H1 (cell line): ENCODE measurements at regions not wholly inside any gene's neighbourhood (a gene's known extent, or its start where the extent isn't known, plus 50 kb on each side); places are given as distances from the start of the nearest gene placed in this dataset.
A peak's percentile ranks its signal among the peaks of the same experiment; 100 is the strongest.

Experiments used
- CTCF ChIA-PET: fragments of 300-600 bp; sonication (Branson Sonifier 250); formaldehyde crosslinking; loops from one replicate; lab custom pipeline; 2021; ENCODE audit not compliant: partially characterized antibody; lab: Charles Lee
- POLR2A ChIA-PET: fragments of 300-600 bp; sonication (Branson Sonifier 250); formaldehyde crosslinking; loops from one replicate; lab custom pipeline; 2021; ENCODE audit warnings: inconsistent platforms; ENCODE audit not compliant: partially characterized antibody; lab: Charles Lee
- DNase-seq, 2 experiments: peaks; one replicate each; pipeline versions ENCODE4 v3.0.0 to v3.0.0-alpha.2; 2010 to 2022; ENCODE audit warnings: low spot score in 2 of 2, low read depth in 1 of 2, mixed read lengths in 1 of 2
- FAIRE-seq: peaks from 2 replicates; lab custom pipeline; 2011; peaks lifted over from hg19 to GRCh38; lab: Jason Lieb, UNC
- H2AFZ ChIP-seq: 2 replicates; pipeline ENCODE4 v1.8.1; 2012; ENCODE audit warnings: low read length, inconsistent platforms
- H2AK5ac ChIP-seq: 2 replicates; pipeline ENCODE4 v1.6.1; 2013; ENCODE audit warnings: low read depth, low read length
- H2BK120ac ChIP-seq: replicated peaks from 2 replicates; pipeline ENCODE3; 2013; ENCODE audit warnings: low read depth, low read length, inconsistent platforms
- H2BK12ac ChIP-seq: 2 replicates; pipeline ENCODE4 v1.6.1; 2013; ENCODE audit warnings: low read depth, low read length
- H2BK15ac ChIP-seq: 2 replicates; pipeline ENCODE4 v1.6.1; 2013; ENCODE audit warnings: low read length
- H2BK20ac ChIP-seq: 2 replicates; pipeline ENCODE4 v1.6.1; 2013; ENCODE audit warnings: low read length
- H2BK5ac ChIP-seq: 2 replicates; pipeline ENCODE4 v1.6.1; 2013; ENCODE audit warnings: low read depth, low read length
- H3K14ac ChIP-seq: 2 replicates; pipeline ENCODE4 v1.6.1; 2013; ENCODE audit warnings: inconsistent platforms; ENCODE audit not compliant: insufficient read length
- H3K18ac ChIP-seq: 2 replicates; pipeline ENCODE4 v1.6.1; 2013; ENCODE audit warnings: low read length; ENCODE audit errors: extremely low read depth
- H3K23ac ChIP-seq: 2 replicates; pipeline ENCODE4 v1.6.1; 2013; ENCODE audit warnings: inconsistent platforms; ENCODE audit not compliant: insufficient read length
- H3K23me2 ChIP-seq: 2 replicates; pipeline ENCODE4 v1.6.1; 2013; ENCODE audit warnings: low read depth, low read length
- H3K27ac ChIP-seq: 2 replicates; pipeline ENCODE4 v1.6.1; 2011; ENCODE audit warnings: low read depth, low read length, inconsistent platforms
- H3K27me3 ChIP-seq, 4 experiments: replicated peaks in 1 of 4; 1 replicate in 1 of 4; 2 replicates in 3 of 4; pipeline versions ENCODE4 v1.6.1 to v1.8.1; 2011 to 2013; ENCODE audit warnings: low read length in 3 of 4, mild to moderate bottlenecking in 3 of 4, inconsistent platforms in 2 of 4, mixed read lengths in 2 of 4, moderate library complexity in 1 of 4; ENCODE audit not compliant: control insufficient read depth in 3 of 4, insufficient read depth in 3 of 4; ENCODE audit errors: extremely low read depth in 1 of 4
- H3K36me3 ChIP-seq, 4 experiments: 2 replicates each; pipeline versions ENCODE4 v1.6.1 to v1.8.1; 2011 to 2013; ENCODE audit warnings: mild to moderate bottlenecking in 4 of 4, low read length in 3 of 4, moderate library complexity in 2 of 4, control low read depth in 1 of 4, inconsistent platforms in 1 of 4; ENCODE audit not compliant: insufficient read depth in 4 of 4, control insufficient read depth in 2 of 4
- H3K4ac ChIP-seq: replicated peaks from 2 replicates; pipeline ENCODE3; 2013; ENCODE audit warnings: low read length, low read depth, mixed read lengths, inconsistent platforms; ENCODE audit not compliant: insufficient read length
- H3K4me1 ChIP-seq, 4 experiments: replicated peaks in 1 of 4; 1 replicate in 1 of 4; 2 replicates in 3 of 4; pipeline versions ENCODE4 v1.6.1 to v1.8.1; 2011 to 2013; ENCODE audit warnings: low read length in 3 of 4, inconsistent platforms in 2 of 4, mixed read lengths in 1 of 4; ENCODE audit not compliant: insufficient read depth in 4 of 4, control insufficient read depth in 3 of 4
- H3K4me2 ChIP-seq, 2 experiments: 2 replicates each; pipeline versions ENCODE4 v1.6.1 to v1.8.1; 2011 to 2013; ENCODE audit warnings: low read depth in 2 of 2, low read length in 2 of 2, control low read depth in 1 of 2, inconsistent platforms in 1 of 2, mild to moderate bottlenecking in 1 of 2; ENCODE audit not compliant: insufficient read depth in 1 of 2
- H3K4me3 ChIP-seq, 4 experiments: fragments of 200-600, 300-600 bp in 1 of 4; sonication (generic), shearing (Covaris generic), sonication (Bioruptor Twin) in 1 of 4; 2 replicates each; pipeline versions ENCODE4 v1.5.1 to v1.8.1; 2011 to 2016; ENCODE audit warnings: low read length in 4 of 4, low read depth in 3 of 4, control low read depth in 2 of 4, inconsistent platforms in 2 of 4, mild to moderate bottlenecking in 2 of 4, mixed read lengths in 1 of 4, moderate library complexity in 1 of 4; ENCODE audit not compliant: insufficient read depth in 2 of 4; ENCODE audit errors: extremely low read depth in 1 of 4
- H3K56ac ChIP-seq: replicated peaks from 2 replicates; pipeline ENCODE3; 2013; ENCODE audit warnings: low read depth, mild to moderate bottlenecking, mixed read lengths, low read length, inconsistent platforms; ENCODE audit not compliant: insufficient read length
- H3K79me1 ChIP-seq: 2 replicates; pipeline ENCODE4 v1.6.1; 2013; ENCODE audit warnings: low read depth, low read length, control low read depth
- H3K79me2 ChIP-seq, 2 experiments: 2 replicates each; pipeline versions ENCODE4 v1.6.1 to v1.8.1; 2012 to 2013; ENCODE audit warnings: low read length in 2 of 2, mild to moderate bottlenecking in 2 of 2, inconsistent platforms in 1 of 2; ENCODE audit not compliant: insufficient read depth in 2 of 2, control insufficient read depth in 1 of 2
- H3K9ac ChIP-seq, 4 experiments: replicated peaks in 1 of 4; 1 replicate in 1 of 4; 2 replicates in 3 of 4; pipeline versions ENCODE4 v1.6.1 to v1.8.1; 2011 to 2013; ENCODE audit warnings: low read depth in 3 of 4, low read length in 3 of 4, control low read depth in 2 of 4, mild to moderate bottlenecking in 2 of 4, moderate library complexity in 2 of 4, inconsistent platforms in 1 of 4; ENCODE audit errors: extremely low read depth in 1 of 4
- H3K9me3 ChIP-seq, 2 experiments: 2 replicates each; pipeline versions ENCODE4 v1.6.1 to v1.8.1; 2012 to 2013; ENCODE audit warnings: mild to moderate bottlenecking in 2 of 2, moderate library complexity in 2 of 2, control low read depth in 1 of 2, inconsistent platforms in 1 of 2, low read depth in 1 of 2, low read length in 1 of 2, mixed read lengths in 1 of 2; ENCODE audit not compliant: insufficient read depth in 2 of 2
- H4K20me1 ChIP-seq, 2 experiments: replicated peaks in 1 of 2; 2 replicates each; pipeline versions ENCODE3 to v1.8.1; 2011 to 2013; ENCODE audit warnings: inconsistent platforms in 2 of 2, low read length in 2 of 2, mild to moderate bottlenecking in 1 of 2; ENCODE audit not compliant: insufficient read depth in 2 of 2, control insufficient read depth in 1 of 2
- H4K5ac ChIP-seq: 2 replicates; pipeline ENCODE4 v1.6.1; 2013; ENCODE audit warnings: low read length, low read depth, mixed read lengths, inconsistent platforms; ENCODE audit not compliant: insufficient read length
- H4K8ac ChIP-seq: 2 replicates; pipeline ENCODE4 v1.8.0; 2013; ENCODE audit warnings: mild to moderate bottlenecking, moderate library complexity, low read length, inconsistent platforms; ENCODE audit not compliant: insufficient read depth; ENCODE audit errors: extremely low read depth
- H4K91ac ChIP-seq: replicated peaks from 2 replicates; pipeline ENCODE3; 2013; ENCODE audit warnings: low read length, mixed read lengths, inconsistent platforms; ENCODE audit not compliant: insufficient read length
- E2F6 ChIP-seq: IDR thresholded peaks from 2 replicates; pipeline ENCODE4 v1.6.1; 2012; ENCODE audit warnings: inconsistent platforms
- WGBS, 2 experiments: shearing (Covaris generic) in 1 of 2; methylation state at CpG; one replicate each; pipeline versions ENCODE4 v1.1.6 to v1.1.7; 2013 to 2015; ENCODE audit warnings: low lambda C conversion rate in 2 of 2, mixed read lengths in 2 of 2, inconsistent platforms in 1 of 2, low coverage in 1 of 2, missing lambda C conversion rate in 1 of 2; ENCODE audit not compliant: insufficient replicate concordance in 2 of 2, insufficient coverage in 1 of 2, insufficient read length in 1 of 2; ENCODE audit errors: extremely low coverage in 1 of 2, missing lambda C conversion rate in 1 of 2; 5-methylcytosine and 5-hydroxymethylcytosine counted together

DNA sequence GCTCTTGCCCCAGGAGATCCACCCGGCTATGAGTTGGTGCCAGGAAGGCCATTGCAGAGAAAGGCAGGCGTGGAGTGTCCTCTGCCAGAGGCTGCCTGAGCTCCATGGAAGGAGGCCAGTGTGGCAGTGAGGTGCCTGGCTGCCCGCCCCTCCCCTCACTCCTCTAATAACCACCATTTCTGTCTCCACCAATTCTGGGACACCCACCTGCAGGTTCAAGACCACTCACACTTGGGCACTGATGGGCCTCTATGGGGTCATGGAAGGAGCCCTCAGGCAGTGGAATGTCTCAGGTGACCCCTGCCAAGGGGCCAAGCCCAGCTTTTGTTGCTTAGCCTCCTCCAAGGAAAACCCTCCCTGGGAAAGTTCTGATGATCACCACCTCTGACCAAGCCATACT lies 731.6 kb downstream of the MATN1 start:
- Histone ChIP-seq H2BK20ac (peak overlapping the region; percentile 13; the same call in 1 of the 2 replicates), H2BK12ac (no peak overlapping the region; the same call in 1 of the 2 replicates), H2AK5ac (no peak overlapping the region), H3K4me3 (no peak overlapping the region), H3K79me1 (no peaks in the 10 kb centered on the region), H3K27ac (no peak overlapping the region), H3K36me3 (no peaks in the 10 kb centered on the region), H3K14ac (no peak overlapping the region), H4K8ac (no peak overlapping the region), H2BK120ac (no peak overlapping the region), H3K23me2 (no peaks in the 10 kb centered on the region), H4K91ac (no peak overlapping the region), H3K4me1 (no peaks in the 10 kb centered on the region), H2BK15ac (no peak overlapping the region), H2AFZ (no peak overlapping the region), H3K9me3 (0 out of 4 replicates have a peak, but pooled peaks cover 0 to 3% of the 10 kb centered on the region in 2 experiments), H3K18ac (no peak overlapping the region), H3K56ac (no peak overlapping the region), H3K4me2 (no peak overlapping the region), H3K79me2 (no peaks in the 10 kb centered on the region), H3K4ac (no peak overlapping the region), H2BK5ac (no peak overlapping the region), H3K9ac (no peak overlapping the region), H3K27me3 (no peaks in the 10 kb centered on the region), H4K5ac (no peak overlapping the region), H3K23ac (no peak overlapping the region), H4K20me1 (no peaks in the 10 kb centered on the region)
- ChIA-PET CTCF (interaction anchor here (1.0 to 1.4 kb wide), 4 partner anchors 8 to 120 kb away, joined by 3 to 4 read pairs (median 3); no protein-coding TSS in a partner anchor), POLR2A (interaction anchor here (1.2 to 2.0 kb wide), 3 partner anchors 9 to 16 kb away, joined by 4 to 5 read pairs (median 4); no protein-coding TSS in a partner anchor)
- TF ChIP-seq E2F6: no peak
- no peak for FAIRE-seq
- DNase-seq: peak in 1 of 2 experiments; percentile 14
- 91% methylated on average over 3 of the region's 3 CpGs; no CpG with 5 or more reads in 1 of the 2 experiments for WGBS, 2 experiments
